ENCODE measurements at regions not wholly inside any gene's neighbourhood (a gene's known extent, or its start where the extent isn't known, plus 50 kb on each side); places are given as distances from the start of the nearest gene placed in this dataset.

DNA sequence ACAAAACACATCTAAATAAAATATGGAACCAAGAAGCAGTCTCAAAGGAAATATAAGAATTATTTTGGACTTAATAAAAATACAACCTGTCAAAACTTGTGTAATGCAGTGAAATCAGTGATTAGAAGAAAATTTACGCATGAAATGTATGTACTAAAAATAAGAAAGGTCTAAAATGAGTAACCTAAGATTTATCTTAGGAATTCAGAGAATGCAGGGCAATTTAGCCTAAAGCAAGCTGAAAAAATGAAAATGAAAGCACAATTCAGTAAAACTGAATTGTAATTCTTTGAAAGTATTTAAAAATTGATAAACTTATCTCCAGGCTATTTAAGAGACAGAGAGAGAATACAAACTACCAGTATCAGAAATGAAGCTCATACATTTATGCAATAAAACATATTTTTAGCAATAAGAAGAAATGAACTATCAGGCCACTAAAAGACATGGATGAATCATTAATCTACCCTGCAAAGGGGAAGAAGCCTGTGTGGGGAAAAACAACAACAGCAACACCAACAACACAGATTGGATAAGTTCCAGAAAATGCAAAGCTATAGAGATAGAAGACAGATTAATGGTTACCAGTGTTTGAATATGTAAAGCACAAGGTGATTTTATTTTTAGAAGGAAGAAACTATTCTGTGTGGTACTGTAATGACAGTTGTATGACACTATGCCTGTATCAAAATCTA is 442.0 kb upstream of the ADGRL3 start:
- no peaks in the 10 kb centered on the region for H3K36me3 ChIP-seq
- H3K4me1 ChIP-seq, result no peaks in the 10 kb centered on the region
- TF ChIP-seq, protein P1, sequence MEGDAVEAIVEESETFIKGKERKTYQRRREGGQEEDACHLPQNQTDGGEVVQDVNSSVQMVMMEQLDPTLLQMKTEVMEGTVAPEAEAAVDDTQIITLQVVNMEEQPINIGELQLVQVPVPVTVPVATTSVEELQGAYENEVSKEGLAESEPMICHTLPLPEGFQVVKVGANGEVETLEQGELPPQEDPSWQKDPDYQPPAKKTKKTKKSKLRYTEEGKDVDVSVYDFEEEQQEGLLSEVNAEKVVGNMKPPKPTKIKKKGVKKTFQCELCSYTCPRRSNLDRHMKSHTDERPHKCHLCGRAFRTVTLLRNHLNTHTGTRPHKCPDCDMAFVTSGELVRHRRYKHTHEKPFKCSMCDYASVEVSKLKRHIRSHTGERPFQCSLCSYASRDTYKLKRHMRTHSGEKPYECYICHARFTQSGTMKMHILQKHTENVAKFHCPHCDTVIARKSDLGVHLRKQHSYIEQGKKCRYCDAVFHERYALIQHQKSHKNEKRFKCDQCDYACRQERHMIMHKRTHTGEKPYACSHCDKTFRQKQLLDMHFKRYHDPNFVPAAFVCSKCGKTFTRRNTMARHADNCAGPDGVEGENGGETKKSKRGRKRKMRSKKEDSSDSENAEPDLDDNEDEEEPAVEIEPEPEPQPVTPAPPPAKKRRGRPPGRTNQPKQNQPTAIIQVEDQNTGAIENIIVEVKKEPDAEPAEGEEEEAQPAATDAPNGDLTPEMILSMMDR (IDR thresholded peaks at IDR 0.05), result no peak
- no peak for TF ChIP-seq POLR2A (IDR thresholded peaks at IDR 0.05)
- H3K4me3 ChIP-seq, result no peak overlapping the region
- no peaks in the 10 kb centered on the region for H3K9me3 ChIP-seq
- DNase-seq, result no peak
- no peak overlapping the region for H3K27ac ChIP-seq
- no peaks in the 10 kb centered on the region for H3K27me3 ChIP-seq
- intact Hi-C loops (cut with DNase I), result no loop called here
- WGBS, 2 donors, result 37 to 39% methylated on average over 1 of the region's 1 CpG

DNA sequence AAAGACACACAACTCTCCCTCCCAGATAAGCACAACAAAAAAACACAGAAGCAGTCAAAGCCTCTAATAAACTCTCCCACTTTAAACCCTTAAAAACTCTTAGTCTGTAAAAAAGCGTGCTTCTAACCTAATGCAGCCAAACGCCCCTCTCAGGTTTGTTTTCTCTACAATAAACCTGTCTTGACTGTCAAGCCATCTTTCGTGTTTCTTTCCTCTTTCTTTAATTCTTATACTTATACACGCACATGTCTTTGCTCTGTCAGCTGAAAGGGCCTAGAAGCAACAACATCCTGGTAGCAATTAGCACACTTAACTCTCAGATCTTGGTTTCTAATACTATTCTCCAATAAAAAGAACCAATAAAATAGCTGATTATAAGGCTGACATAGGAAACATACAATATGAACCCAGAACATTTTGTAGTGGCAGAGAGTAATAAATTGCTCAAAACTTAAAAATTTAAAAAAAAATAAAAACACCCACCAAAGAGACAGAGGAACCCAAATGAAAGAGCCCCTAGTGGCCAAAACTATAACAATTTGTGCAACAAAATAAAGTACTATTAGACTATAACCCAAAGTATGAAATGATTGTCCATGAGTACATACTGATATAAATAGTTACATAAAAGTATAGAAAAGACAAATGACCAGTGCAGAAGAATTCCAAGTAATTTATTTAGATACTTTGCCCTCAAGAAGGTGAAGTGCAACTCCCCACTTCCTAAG is 440.4 kb upstream of the ADGRL3 start:
- Histone ChIP-seq H3K4me1 (no peaks in the 10 kb centered on the region), H3K36me3 (no peaks in the 10 kb centered on the region), H3K27ac (no peak overlapping the region), H3K9me3 (no peaks in the 10 kb centered on the region), H3K27me3 (no peaks in the 10 kb centered on the region), H3K4me3 (no peak overlapping the region)
- TF ChIP-seq POLR2A (IDR thresholded peaks at IDR 0.05), result no peak
- TF ChIP-seq, protein P1 (IDR thresholded peaks at IDR 0.05), result no peak
- WGBS, 2 donors, result 79 to 82% methylated on average over 4 of the region's 4 CpGs
- intact Hi-C loops (cut with DNase I), result no loop called here
- no peak for DNase-seq

DNA sequence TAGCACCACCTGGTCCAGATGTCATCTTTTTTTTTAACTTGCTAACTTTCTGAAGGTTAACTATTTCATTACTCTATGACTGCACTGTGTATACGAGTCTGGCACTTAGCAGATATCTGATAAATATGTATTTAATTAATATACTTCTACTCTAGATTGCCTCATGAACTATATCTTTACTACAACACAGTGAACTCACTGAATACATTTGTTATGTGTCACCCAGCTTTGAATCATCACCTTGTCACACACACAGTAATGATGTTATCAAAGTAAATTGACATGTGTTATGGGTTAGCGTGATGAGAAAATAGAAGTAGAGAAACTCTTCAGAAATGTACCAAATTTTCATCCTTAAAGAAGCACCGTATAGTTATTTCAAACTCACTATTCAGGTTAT is 419.3 kb upstream of the ADGRL3 start:
- intact Hi-C loops (cut with DNase I), result no loop called here
- H3K4me3 ChIP-seq, result no peak overlapping the region
- H3K4me1 ChIP-seq, result no peaks in the 10 kb centered on the region
- H3K27me3 ChIP-seq, result no peaks in the 10 kb centered on the region
- H3K36me3 ChIP-seq, result no peaks in the 10 kb centered on the region
- H3K27ac ChIP-seq, result no peak overlapping the region
- DNase-seq, result no peak
- H3K9me3 ChIP-seq, result no peaks in the 10 kb centered on the region
- WGBS, 2 donors, result 70 to 71% methylated on average over 3 of the region's 3 CpGs
- no peak for TF ChIP-seq POLR2A (IDR thresholded peaks at IDR 0.05)
- TF ChIP-seq, protein P1 (IDR thresholded peaks at IDR 0.05), result no peak

DNA sequence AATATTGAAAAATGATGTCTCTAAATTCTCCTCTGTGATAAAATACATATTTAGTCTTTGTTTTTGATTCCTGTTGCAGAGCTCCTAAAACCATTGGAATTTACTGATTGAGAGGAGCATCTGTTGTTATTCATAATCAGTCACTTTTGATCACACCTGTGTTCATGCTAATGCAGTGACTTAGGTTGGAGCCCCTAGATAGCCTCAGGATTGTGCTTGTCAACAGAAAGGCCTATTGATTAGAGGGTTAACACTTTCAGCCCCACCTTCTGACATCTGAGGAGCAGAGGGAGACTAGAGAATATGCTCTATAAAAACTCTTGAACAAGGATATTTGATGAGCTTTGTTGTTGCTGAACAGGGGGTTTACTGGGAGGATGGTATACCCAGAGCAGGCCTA is 409.5 kb upstream of the ADGRL3 start:
- Histone ChIP-seq H3K27me3 (no peaks in the 10 kb centered on the region), H3K4me3 (no peak overlapping the region), H3K36me3 (no peaks in the 10 kb centered on the region), H3K27ac (no peak overlapping the region), H3K9me3 (no peaks in the 10 kb centered on the region), H3K4me1 (no peaks in the 10 kb centered on the region)
- TF ChIP-seq, protein P1 (IDR thresholded peaks at IDR 0.05), result no peak
- no peak for TF ChIP-seq POLR2A (IDR thresholded peaks at IDR 0.05)
- intact Hi-C loops (cut with DNase I), result no loop called here
- DNase-seq, result no peak

DNA sequence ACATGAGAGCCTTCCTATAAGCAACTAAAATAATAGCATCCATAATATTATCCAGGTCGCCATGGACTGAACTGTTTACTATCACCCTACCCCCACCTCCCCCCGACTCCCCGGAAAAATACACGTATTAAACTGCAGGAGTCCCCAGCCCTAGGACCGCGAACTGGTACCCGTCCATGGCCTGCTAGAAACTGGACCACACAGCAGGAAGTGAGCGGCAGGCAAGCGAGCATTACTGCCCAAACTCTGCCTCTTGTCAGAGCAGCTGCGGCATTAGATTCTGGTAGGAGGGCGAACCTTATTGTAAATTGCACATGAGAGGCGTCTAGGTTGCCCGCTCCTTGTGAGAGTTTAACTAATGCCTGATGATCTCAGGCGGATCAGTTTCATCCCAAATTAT is 405.8 kb upstream of the ADGRL3 start:
- intact Hi-C loops (cut with DNase I), result no loop called here
- Histone ChIP-seq H3K4me1 (no peaks in the 10 kb centered on the region), H3K9me3 (no peaks in the 10 kb centered on the region), H3K27me3 (no peaks in the 10 kb centered on the region), H3K4me3 (no peak overlapping the region), H3K36me3 (no peaks in the 10 kb centered on the region), H3K27ac (no peak overlapping the region)
- WGBS, 2 donors, result 88 to 91% methylated on average over 9 to 12 of the region's 14 CpGs
- no peak for TF ChIP-seq POLR2A (IDR thresholded peaks at IDR 0.05)
- TF ChIP-seq, protein P1 (IDR thresholded peaks at IDR 0.05), result no peak
- DNase-seq, result no peak
